GM19455 (cell line): ENCODE measurements at regions not wholly inside any gene's neighbourhood (a gene's known extent, or its start where the extent isn't known, plus 50 kb on each side); places are given as distances from the start of the nearest gene placed in this dataset.
"Not testable (repeated sequence)": the region's sequence is repeated elsewhere in the genome, so short reads cannot be mapped to it uniquely, and the experiment has no call there.

Experiments
- ATAC-seq: cut with Tn5 transposase; IDR thresholded peaks from one replicate; pipeline ENCODE4 v1.9.1; 2021; ENCODE audit not compliant: unreplicated experiment

DNA sequence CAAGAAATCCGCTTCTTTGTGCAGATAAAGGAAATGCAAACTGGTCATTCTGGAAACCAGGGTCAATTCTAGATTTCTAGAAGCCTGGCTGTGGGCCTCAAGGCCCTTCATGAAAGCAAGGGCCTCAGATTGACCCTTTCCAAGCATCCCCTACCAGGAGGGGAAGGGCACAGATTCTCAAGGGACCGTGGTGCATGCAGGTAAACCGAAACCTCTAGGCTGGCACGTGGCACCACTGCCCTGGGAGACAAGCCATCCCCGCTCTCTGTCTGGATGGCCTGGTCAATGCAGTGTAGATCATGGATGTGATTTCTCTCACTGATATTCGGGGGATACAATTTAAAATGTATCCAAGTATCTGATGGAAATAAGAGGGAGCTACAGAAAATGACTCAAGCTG, 69.4 kb downstream of the TOMM20 start:
- no peak for ATAC-seq

DNA sequence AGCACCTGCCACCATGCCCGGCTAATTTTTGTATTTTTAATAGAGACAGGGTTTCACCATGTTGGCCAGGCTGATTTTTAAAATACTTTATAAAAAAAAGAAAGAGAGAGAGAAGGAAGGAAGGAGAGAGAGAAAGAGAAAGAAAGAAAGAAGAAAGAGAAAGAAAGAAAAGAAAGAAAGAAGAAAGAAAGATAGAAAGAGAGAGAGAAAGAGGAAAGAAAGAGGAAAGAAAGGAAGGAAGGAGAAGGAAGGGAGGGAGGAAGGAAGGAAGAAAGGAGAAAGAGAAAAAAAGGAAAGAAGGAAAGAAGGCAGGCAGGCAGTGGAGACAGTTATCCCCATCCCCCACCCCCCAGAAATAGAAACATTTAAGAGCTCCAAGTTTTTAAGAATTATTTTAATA, 69.9 kb downstream of the TOMM20 start:
- ATAC-seq: no peak

DNA sequence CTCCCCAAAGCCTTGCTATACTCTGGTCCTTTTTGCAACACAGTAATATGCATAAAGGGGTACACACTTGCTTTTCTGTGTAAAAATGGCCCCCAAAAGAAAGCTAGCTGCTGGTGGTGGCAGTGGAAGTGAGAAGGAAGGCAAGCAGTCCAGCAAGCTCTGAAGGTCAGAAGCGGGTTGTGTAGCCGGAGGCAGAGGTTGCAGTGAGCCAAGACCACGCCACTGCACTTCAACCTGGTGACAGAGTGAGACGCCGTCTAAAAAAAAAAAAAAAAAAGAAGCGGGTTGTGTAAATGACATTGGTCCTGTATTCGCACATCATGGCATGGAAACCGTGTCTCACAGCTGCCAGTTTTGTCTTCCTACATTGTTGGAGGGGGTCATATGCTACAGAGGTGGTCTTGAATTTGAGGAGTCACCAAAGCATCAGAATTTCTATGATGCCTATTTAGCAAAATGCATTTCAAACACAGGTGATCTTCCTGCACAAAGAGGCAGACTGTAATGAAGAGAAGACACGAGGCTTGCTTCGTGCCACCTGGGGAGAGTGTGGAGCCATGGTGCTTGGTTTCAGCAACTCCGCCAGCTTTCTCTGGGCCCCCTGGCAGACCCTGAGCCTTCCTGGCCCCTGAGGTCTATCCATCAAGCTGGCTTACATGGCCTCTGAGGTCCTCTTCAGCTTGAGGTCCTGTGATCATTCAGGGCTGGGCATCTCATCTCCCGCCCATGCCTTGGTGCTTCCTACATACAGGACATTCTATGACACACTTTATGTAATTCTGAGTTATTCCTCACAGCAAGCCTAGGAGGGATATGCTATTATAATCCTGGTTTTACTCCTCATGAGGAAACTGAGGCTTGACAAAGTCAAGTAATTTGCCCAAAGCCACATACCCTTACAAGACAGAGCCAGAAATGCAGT, 71.0 kb downstream of the TOMM20 start:
- no peak for ATAC-seq

DNA sequence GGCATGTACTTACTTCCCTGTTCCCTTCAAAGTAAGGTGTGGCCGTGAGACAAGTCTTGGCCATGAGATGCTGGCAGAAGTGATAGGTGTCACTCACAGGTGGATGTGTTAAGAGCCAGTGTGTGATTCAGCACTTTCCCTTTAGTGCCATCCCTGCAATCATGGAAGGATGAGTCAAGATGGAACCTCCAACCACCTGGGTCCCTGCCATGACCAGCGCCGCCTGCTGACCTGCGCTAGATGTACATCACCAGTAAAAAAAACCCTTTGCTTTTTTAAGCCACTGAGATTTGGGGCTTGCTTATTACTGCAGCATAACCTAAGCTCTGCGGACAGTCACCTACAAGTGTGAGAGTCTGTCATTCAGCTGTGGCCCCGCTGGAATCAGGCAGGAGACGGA, 71.7 kb downstream of the TOMM20 start:
- no peak for ATAC-seq

DNA sequence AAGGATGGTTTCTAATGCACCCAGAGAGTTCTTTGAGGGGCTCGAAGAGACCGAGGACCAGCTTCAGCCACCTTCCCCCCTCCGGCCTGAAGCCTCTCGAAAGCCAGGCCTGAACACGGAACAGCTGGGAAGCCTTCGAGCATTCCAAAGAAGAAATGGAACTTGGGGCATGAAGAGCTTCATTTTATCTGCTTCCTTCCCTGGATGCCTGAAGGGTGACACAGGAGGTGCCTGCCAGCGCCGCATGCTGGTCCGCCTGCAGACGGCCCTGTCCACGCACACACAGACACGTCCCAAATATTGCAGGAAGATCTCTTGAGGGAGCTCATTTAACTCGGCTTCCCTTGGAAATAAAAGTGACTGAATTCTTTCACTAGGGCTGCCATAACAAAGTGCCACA, 73.7 kb downstream of the TOMM20 start:
- no peak for ATAC-seq

DNA sequence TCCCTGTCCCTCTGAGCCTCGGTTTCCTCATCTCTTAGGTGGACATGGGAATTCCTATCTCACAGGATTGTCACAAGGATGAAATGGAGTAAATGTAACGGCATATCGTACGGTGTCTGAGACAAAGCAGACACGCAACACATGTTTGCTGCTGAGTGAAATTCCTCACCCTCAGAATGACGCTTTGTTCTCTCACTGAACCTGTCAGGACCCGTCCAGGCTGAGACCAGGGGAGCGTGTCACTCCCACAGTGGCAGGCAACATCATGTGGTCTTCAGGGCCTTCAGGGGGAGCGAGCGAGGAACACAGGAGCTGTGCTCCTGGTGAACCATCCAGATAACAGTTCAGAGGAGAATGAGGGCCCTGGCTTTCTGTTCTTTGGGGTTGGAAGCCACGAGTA, 74.2 kb downstream of the TOMM20 start:
- ATAC-seq: no peak

DNA sequence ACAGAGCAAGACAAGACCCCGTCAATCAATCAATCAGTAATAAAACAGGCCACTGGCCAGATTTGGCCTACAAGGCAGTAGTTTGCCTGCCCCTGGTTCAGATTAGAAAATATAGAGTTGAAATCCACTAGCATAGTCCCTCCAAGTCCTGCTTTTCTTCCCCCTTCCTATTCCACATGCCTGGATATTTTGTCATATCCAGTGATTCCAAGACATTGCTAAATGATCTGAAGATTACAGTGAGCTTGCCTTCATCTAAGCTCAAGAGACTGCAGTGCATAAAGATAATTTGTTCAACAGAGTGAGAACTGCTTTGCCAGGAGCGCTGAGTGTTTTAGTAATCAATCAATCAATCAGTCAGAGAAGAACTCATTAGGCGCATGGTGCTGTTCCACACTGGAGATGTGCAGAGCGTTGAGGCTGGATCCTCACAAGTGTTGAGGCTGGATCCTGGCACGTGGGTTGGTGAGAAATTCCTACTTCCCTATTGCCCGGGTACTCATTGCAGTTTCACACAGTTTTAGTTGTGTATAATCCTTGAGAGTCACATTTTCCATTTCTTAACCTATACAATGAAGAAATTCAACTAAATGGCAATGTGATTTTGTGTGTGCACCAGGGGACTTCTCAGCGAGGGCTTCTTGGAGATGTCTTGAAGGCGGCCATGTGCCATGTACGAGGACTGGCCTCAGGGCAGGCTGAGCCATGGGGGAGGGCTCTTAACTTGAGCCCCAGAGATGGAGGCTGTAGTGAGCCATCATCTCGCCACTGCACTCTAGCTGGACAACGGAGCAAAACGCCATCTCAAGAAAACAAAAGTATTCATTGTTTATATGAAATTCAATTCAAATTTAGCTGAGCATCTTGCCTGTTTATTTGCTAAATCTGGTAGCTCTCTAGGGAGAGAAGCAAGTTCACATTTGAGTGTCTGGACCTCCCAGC, 76.3 kb downstream of the TOMM20 start:
- no peak for ATAC-seq

DNA sequence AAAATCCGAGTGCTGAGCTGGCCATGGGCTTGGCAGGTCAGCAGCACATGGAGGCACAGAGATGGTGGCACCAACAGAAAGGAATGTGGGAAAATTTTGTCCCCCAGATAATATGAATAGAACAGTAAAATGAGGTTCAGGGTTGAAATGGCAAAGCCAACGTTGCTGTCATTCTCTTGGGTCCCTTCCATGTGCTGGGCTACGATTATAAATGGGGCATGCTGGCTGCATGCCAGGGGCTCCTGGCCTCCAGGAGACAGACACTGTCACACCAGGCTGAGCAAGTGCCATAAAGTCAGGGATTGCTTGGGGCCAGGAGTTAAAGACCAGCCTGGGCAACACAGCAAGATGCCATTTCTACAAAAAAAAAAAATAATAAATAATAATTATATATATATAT, 77.1 kb downstream of the TOMM20 start:
- no peak for ATAC-seq

DNA sequence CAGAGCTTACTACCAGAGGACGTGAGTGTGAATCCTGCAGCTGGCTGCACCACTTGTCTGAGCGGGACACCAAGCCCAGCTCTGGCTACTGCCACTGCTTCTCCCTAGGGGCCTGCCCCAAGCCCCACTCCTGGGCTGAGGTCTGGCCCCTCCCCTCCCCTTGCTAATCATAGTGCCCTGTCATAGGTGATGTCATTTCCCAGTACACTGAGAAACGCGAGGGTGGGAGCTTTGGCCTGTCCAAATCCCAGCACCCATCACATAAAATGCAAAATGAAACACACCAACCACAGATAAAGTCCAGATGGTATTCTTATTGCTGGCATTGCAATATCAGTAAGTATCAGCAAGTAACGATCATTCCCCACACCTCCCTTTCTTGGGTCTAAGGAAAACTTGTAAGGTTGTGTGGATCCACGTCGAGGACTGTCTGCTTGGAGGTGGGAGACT, 77.7 kb downstream of the TOMM20 start:
- ATAC-seq: no peak

DNA sequence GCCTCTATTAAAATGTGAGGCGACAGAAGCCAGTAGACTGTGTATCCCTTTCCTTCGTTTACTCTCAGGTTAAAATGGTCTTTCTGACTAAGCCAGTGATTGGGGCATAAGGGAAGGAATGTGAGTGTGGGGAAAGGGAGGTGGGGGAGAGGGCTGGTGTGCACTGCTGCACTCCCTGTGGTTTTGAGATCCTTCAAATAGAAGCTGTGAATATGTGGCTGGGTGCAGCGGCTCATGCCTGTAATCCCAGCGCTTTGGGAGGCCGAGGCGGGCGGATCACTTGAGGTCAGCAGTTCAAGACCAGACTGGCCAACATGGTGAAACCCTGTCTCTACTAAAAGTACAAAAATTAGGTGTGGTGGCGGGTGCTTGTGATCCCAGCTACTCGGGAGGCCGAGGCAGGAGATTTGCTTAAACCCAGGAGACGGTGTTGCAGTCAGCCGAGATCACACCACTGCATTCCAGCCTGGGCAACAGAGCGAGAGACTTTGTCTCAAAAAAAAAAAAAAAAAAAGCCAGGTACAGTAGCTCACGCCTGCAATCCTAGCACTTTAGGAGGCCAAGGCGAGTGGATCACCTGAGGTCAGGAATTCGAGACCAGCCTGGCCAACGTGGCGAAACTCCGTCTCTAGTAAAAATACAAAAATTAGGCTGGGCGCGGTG, 78.8 kb downstream of the TOMM20 start:
- ATAC-seq: not testable (repeated sequence)

DNA sequence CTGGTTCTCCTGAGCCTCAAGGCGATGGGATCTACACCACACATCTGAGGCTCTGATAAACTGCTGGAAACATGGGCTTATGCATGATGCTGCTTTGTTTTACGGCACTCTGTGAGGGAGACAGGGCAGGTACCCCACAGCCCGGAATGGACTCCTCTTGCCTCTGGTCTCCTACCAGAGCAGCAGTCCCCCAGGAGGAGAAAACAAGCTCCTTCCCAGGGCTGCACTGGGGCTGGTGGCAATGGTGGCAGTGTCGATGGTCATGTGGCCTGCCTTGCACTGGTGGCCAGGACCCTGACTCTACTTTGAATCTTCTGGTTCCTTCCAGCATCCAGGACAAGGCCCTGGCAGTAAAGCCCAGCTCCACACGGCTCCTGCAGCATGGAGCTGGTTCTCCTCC, 79.4 kb downstream of the TOMM20 start:
- no peak for ATAC-seq

DNA sequence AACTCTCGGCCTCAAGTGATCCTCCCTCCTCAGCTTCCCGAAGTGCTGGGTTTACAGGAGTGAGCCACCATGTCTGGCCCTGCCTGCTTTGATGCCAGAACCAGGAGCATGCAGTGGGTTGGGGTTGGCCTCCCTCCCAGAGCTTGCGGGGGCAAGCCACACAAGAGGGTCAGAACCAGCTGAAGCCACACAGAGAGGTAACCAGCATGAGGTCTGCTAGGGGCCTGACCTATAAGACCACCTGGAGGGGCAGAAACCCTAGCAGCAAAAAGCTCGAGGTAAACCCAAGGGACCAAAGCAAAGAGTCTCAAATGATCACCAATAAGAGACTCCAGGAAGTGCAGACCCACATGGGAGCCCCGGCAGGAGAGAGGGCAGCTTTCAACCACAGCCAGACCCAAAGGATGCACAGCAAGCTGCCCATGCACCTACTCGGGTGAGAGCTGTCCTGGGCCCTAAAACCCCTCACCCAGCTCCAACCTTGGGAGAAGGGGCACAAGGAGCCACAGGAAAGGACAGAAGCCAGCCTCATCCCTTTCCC, 81.2 kb downstream of the TOMM20 start:
- ATAC-seq: no peak

DNA sequence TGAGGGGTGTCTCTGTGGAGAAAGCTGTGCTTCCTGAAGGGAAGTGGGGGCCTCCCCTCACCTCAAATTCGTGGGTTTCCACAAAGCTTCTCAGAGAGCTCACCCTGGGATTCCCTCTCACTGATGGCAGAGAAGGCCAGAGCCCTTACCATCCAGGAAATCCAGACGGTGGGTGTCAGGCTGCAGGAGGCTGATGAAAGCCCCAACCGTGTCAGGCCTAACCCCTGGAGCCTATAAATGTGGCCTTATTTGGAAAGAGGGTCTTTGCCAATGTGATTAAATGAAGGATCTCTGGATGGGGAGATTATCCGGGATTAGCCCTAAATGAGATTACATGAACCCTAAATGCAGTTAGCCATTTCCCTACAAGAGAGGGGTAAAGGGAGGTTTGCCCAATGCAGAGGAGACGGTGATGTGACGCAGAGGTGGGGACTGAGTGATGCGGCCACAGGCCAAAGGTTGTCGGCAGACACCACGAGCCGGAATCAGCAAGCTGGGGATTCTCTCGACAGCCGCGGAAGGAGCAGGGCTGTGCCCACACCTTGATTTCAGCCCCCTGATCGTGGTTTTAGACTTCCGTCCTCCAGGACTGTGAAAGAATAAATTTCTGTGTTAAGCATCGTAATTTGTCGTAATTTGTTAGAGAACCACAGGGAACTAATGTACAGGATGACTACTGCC, 82.6 kb downstream of the TOMM20 start:
- ATAC-seq: no peak

DNA sequence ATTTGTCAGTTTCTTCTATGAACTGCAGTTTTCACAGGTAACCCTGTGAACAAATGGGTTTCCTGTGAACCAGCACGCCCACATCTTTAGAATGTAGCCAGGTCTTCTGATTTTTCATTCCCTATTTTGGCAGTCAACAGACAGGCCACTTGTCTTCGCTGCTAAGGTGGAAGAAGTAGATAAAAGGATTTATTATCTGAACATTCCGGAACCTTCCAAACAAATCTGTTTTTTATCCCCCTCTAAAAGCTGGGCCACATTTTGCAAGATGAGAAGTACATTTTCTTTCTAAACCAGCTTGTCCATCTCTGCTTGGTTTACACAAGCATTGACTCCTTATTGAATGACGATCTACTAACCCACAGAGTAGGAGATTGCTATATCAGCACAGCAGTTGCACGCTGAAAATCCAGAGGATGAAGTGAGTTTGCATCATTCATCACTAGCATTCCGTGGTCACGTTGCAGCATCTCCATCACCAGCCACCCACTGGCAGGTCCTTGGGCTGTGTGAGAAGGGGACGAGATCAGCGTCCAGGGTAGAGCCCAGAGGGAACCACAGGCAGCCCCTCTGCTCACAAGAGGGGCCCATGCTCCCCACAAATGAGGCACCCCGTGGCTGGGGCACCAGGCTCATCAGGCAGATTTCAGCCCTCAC, 83.5 kb downstream of the TOMM20 start:
- ATAC-seq: no peak

DNA sequence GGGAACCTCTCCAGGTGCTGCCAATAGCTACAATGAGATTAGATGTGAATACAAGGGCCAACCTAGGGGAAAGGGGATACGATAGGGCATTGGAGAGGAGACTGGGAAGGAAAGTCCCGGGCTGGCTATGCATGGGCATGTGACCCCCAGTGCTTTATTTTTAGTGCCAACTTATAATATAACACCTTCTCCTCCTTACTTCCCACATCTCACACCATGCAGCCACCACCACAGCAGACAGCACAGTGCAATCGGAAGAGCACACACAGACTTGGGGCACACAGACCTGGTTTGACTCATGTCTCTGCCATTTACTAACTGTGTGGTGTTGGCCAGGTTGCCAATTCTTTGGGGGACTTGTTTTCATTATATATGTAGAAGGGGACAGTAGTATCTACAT, 85.4 kb downstream of the TOMM20 start:
- no peak for ATAC-seq

DNA sequence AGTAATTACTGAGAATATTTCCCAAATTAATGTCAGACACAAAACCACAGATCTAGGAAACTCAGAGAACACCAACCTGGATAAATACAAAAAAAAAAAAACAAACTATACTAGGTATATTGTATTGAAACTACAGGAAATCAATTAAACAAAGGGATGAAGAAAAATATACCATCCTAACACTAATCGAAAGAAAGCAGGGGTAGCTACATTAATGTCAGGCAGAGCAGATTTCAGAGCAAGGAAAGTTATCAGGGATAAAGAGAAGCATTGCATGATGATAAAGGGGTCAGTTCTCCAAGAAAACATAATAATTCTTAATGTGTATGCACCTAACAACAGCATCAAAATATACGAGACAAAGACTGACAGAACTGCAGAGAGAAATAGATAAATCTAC, 89.9 kb downstream of the TOMM20 start:
- ATAC-seq: no peak

DNA sequence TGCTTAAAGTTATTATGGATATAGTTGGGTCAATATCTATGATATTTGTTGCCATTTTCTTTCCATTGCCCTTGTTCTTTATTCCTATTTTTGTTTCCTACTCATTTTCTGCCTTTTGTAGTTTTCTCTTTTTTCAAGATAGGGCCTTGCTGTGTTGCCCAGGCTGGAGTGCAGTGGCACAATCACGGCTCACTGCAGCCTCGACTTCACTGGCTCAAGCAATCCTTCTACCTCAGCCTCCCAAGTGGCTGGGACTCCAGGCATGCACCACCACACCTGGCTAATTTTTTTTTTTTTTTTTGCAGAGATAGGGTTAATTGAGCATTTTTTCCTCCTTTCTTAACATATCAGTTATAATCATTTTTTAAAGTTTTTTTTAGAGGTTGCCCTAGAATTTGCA, 92.7 kb downstream of the TOMM20 start:
- no peak for ATAC-seq

DNA sequence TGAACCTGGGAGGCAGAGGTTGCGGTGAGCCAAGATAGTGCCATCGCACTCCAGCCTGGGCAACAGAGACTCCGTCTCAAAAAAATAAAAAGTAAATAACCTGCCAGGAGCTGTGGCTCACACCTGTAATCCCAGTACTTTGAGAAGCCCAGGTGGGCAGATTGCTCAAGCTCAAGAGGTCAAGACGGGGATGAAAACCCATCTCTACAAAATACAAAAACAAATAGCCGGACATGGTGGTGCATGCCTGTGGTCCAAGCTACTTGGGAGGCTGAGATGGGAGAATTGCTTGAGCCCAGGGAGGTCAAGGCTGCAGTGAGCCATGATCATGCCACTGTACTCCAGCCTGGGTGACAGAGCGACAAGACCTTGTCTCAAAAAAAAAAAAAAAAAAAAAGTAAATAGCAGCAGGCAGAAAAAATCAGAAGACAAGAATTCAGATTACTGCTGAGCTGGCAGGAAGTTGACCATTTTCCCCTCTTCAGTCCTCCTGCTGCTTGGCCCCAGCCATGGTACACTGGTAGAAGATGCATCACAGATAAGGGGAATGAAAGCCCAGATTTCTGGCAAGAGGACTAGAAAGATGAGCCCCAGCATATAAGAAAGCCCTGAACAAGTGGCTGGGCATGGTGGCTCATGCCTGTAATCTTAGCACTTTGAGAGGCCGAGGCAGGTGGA, 97.6 kb downstream of the TOMM20 start:
- no peak for ATAC-seq

DNA sequence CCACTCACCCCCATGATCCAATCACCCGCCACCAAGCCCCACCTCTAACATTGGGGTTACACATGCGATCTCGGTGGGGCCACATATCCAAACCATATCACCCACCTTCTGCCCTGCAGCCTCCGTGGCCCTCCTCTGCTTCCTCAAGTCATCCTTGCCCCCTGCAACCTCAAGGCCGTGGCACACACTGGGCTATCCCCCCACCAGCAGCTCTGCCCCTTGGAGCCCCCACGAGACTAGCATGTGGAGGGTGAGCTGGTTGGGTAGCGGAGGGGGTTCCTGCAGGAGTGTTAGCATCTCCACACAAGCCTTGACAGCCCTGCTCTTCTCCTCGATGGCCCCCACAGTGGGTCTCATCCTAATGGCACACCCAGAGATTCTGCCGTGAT, 100.8 kb downstream of the TOMM20 start:
- no peak for ATAC-seq
